OCI-LY7 (cell line): ENCODE measurements at regions not wholly inside any gene's neighbourhood (a gene's known extent, or its start where the extent isn't known, plus 50 kb on each side); places are given as distances from the start of the nearest gene placed in this dataset.

Experiments
- CTCF ChIP-seq: fragments of 200-600 bp; sonication (generic); conservative IDR thresholded peaks from 2 replicates; pipeline ENCODE4 v1.5.1; 2014; ENCODE audit warnings: mild to moderate bottlenecking, antibody characterized with exemption, low read length, moderate library complexity, mixed read lengths
- EZH2phosphoT487 ChIP-seq: fragments of 200-600 bp; sonication (generic); IDR thresholded peaks from 2 replicates; pipeline ENCODE4 v1.6.1; 2018; ENCODE audit warnings: low read depth, borderline replicate concordance, mild to moderate bottlenecking, mixed run types, antibody characterized with exemption, low read length, moderate library complexity, mixed read lengths

GRCh38 chr2:84131278-84131830, 327.7 kb downstream of the SUCLG1 start:
- no peak for TF ChIP-seq CTCF
- TF ChIP-seq EZH2phosphoT487: no peak
